ENCODE measurements at regions not wholly inside any gene's neighbourhood (a gene's known extent, or its start where the extent isn't known, plus 50 kb on each side); places are given as distances from the start of the nearest gene placed in this dataset.

DNA sequence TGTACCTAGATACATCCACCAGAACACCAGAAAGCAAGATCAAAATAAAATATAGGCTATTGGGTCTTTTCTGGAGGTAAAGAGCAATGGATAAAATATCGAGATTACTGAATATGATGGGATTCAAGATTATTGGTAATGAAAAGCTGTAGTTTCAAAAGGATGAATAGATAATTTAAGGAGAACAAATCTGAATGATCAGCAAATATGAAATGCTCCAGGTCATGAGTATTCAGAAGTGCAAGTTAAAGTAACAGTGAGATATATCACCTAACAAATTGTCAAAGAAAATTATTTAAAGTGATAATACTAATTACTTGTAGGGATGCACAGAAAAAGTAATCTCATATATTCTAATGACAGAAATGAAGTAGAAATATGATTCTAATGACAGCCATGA lies 409.6 kb upstream of the MDFIC2 start:
- TF ChIP-seq, protein P1, sequence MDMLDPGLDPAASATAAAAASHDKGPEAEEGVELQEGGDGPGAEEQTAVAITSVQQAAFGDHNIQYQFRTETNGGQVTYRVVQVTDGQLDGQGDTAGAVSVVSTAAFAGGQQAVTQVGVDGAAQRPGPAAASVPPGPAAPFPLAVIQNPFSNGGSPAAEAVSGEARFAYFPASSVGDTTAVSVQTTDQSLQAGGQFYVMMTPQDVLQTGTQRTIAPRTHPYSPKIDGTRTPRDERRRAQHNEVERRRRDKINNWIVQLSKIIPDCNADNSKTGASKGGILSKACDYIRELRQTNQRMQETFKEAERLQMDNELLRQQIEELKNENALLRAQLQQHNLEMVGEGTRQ (CRISPR knock-in tag; IDR thresholded peaks at IDR 0.05): no peak
- no peak for TF ChIP-seq ZNF232 (CRISPR knock-in tag; IDR thresholded peaks at IDR 0.05)
- TF ChIP-seq, protein P2, sequence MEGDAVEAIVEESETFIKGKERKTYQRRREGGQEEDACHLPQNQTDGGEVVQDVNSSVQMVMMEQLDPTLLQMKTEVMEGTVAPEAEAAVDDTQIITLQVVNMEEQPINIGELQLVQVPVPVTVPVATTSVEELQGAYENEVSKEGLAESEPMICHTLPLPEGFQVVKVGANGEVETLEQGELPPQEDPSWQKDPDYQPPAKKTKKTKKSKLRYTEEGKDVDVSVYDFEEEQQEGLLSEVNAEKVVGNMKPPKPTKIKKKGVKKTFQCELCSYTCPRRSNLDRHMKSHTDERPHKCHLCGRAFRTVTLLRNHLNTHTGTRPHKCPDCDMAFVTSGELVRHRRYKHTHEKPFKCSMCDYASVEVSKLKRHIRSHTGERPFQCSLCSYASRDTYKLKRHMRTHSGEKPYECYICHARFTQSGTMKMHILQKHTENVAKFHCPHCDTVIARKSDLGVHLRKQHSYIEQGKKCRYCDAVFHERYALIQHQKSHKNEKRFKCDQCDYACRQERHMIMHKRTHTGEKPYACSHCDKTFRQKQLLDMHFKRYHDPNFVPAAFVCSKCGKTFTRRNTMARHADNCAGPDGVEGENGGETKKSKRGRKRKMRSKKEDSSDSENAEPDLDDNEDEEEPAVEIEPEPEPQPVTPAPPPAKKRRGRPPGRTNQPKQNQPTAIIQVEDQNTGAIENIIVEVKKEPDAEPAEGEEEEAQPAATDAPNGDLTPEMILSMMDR (IDR thresholded peaks at IDR 0.05): no peak
- TF ChIP-seq ZNF121 (CRISPR knock-in tag; IDR thresholded peaks at IDR 0.05): no peak
- TF ChIP-seq, protein P3, sequence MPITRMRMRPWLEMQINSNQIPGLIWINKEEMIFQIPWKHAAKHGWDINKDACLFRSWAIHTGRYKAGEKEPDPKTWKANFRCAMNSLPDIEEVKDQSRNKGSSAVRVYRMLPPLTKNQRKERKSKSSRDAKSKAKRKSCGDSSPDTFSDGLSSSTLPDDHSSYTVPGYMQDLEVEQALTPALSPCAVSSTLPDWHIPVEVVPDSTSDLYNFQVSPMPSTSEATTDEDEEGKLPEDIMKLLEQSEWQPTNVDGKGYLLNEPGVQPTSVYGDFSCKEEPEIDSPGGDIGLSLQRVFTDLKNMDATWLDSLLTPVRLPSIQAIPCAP (CRISPR knock-in tag; IDR thresholded peaks at IDR 0.05): no peak
- no peak for TF ChIP-seq SP1 (CRISPR knock-in tag; conservative IDR thresholded peaks at IDR 0.05)
- TF ChIP-seq ZNF512 (CRISPR knock-in tag; IDR thresholded peaks at IDR 0.05; ENCODE audit: borderline replicate concordance): no peak
- no peak for TF ChIP-seq FOXK1 (CRISPR knock-in tag; IDR thresholded peaks at IDR 0.05)
- TF ChIP-seq, protein P4, sequence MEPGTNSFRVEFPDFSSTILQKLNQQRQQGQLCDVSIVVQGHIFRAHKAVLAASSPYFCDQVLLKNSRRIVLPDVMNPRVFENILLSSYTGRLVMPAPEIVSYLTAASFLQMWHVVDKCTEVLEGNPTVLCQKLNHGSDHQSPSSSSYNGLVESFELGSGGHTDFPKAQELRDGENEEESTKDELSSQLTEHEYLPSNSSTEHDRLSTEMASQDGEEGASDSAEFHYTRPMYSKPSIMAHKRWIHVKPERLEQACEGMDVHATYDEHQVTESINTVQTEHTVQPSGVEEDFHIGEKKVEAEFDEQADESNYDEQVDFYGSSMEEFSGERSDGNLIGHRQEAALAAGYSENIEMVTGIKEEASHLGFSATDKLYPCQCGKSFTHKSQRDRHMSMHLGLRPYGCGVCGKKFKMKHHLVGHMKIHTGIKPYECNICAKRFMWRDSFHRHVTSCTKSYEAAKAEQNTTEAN (CRISPR knock-in tag; IDR thresholded peaks at IDR 0.05): no peak

All from WTC11 (cell line).